ENCODE measurements at regions not wholly inside any gene's neighbourhood (a gene's known extent, or its start where the extent isn't known, plus 50 kb on each side); places are given as distances from the start of the nearest gene placed in this dataset.

GRCh38 chr9:13719981-13720676 lies 440.6 kb upstream of the MPDZ start (continued):
- TF ChIP-seq, protein P1, sequence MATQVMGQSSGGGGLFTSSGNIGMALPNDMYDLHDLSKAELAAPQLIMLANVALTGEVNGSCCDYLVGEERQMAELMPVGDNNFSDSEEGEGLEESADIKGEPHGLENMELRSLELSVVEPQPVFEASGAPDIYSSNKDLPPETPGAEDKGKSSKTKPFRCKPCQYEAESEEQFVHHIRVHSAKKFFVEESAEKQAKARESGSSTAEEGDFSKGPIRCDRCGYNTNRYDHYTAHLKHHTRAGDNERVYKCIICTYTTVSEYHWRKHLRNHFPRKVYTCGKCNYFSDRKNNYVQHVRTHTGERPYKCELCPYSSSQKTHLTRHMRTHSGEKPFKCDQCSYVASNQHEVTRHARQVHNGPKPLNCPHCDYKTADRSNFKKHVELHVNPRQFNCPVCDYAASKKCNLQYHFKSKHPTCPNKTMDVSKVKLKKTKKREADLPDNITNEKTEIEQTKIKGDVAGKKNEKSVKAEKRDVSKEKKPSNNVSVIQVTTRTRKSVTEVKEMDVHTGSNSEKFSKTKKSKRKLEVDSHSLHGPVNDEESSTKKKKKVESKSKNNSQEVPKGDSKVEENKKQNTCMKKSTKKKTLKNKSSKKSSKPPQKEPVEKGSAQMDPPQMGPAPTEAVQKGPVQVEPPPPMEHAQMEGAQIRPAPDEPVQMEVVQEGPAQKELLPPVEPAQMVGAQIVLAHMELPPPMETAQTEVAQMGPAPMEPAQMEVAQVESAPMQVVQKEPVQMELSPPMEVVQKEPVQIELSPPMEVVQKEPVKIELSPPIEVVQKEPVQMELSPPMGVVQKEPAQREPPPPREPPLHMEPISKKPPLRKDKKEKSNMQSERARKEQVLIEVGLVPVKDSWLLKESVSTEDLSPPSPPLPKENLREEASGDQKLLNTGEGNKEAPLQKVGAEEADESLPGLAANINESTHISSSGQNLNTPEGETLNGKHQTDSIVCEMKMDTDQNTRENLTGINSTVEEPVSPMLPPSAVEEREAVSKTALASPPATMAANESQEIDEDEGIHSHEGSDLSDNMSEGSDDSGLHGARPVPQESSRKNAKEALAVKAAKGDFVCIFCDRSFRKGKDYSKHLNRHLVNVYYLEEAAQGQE (IDR thresholded peaks at IDR 0.05; ENCODE audit: unreplicated experiment): no peak
- TF ChIP-seq CTCF (conservative IDR thresholded peaks at IDR 0.05; ENCODE audit: low read depth in 2 of 2): no peak
- no peak for TF ChIP-seq NANOG (IDR thresholded peaks at IDR 0.05; ENCODE audit: borderline replicate concordance)
- no peak for TF ChIP-seq ZNF331 (CRISPR knock-in tag; IDR thresholded peaks at IDR 0.05; ENCODE audit: low read depth)
- TF ChIP-seq ZNF114 (CRISPR knock-in tag; IDR thresholded peaks at IDR 0.05): no peak

DNA sequence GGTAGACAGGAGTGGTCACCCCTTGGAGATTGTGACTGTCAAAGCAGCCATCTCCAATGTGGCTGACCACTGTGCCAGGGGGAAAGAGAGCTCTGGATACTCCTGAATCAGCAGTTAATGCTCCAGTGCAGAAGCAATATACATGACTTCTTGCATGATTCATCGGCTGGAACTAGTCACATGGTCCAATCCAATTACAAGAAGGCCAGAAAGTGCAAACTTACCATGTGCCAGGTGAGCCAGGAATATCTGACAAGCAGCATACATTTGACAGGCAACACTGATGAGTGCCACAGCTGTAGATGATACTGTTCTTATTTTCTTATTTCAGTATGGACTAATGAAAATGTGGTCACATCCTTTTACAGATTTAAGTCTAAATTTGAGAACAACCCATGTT lies 440.0 kb upstream of the MPDZ start:
- no peak for ATAC-seq
- TF ChIP-seq NANOG (IDR thresholded peaks at IDR 0.05; ENCODE audit: borderline replicate concordance) (no peak), ZNF331 (CRISPR knock-in tag; IDR thresholded peaks at IDR 0.05; ENCODE audit: low read depth) (no peak), CREB1 (CRISPR knock-in tag; IDR thresholded peaks at IDR 0.05; ENCODE audit: low read depth) (no peak), ZNF462 (CRISPR knock-in tag; IDR thresholded peaks at IDR 0.05) (no peak), POLR2AphosphoS5 (IDR thresholded peaks at IDR 0.05; ENCODE audit: low read depth) (no peak), STAT1 (IDR thresholded peaks at IDR 0.05; ENCODE audit: unreplicated experiment) (no peak)
- TF ChIP-seq, protein P1 (IDR thresholded peaks at IDR 0.05; ENCODE audit: unreplicated experiment): no peak

More for the DNA sequence above, 440.0 kb upstream of the MPDZ start:
- Histone ChIP-seq H3K4me2 (no peak overlapping the region), H3K79me2 (replicated peaks; ENCODE audit: insufficient read depth) (no peaks in the 10 kb centered on the region), H2AFZ (peak overlapping the region; percentile 45; the same call in 1 of the 2 replicates), H3K27me3 (ENCODE audit: insufficient read depth) (no peaks in the 10 kb centered on the region), H3F3A (replicated peaks; ENCODE audit: low read depth) (no peaks in the 10 kb centered on the region), H3K27ac (ENCODE audit: low read depth) (no peak overlapping the region), H3K4me3 (no peak overlapping the region), H3K4me1 (ENCODE audit: insufficient read depth) (peaks cover 20% of the 10 kb centered on the region), H3K9me2 (ENCODE audit: insufficient read depth) (no peaks in the 10 kb centered on the region), H3K36me3 (ENCODE audit: insufficient read depth) (no peaks in the 10 kb centered on the region), H4K20me1 (replicated peaks; ENCODE audit: insufficient read depth) (no peaks in the 10 kb centered on the region)
- Mint-ChIP-seq H3K36me3 (ENCODE audit: low read depth) (no peaks in the 10 kb centered on the region), H3K9me3 (no peaks in the 10 kb centered on the region; the same call in 2 of the 3 replicates), H3K4me3 (no peak overlapping the region), H3K27me3 (ENCODE audit: insufficient read depth, low read depth, poor library complexity) (no peaks in the 10 kb centered on the region), H3K27ac (no peak overlapping the region), H3K4me1 (peaks cover 36% of the 10 kb centered on the region)
- DNase-seq (ENCODE audit: low spot score): no peak

Data from GM23338 (cell line).